ENCODE measurements at regions not wholly inside any gene's neighbourhood (a gene's known extent, or its start where the extent isn't known, plus 50 kb on each side); places are given as distances from the start of the nearest gene placed in this dataset.

DNA sequence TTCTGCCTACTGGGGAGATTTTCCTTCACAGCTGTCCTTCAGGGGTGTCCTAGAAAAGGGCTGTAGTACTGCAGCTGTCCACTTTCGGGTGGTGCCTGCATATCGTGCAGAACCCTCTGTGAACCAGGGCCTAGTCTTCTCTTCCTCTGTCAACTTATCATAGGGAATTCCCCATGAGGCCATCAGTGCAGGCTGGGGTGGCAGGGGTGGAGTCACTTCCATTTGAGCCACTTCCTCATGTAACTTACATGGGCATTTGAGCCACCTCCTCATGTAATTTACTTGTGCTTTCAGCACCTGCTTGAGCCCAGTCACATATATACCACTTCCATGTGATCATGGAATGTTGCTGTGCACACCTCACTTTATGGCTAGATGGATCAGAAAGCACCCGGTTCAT lies 742.0 kb upstream of the RGMB start:
- H3K9me3 ChIP-seq = no peaks in the 10 kb centered on the region
- H3K27me3 ChIP-seq (replicated peaks; ENCODE audit: insufficient read depth) = no peaks in the 10 kb centered on the region
- no peak for ATAC-seq (ENCODE audit: insufficient number of reproducible peaks, low FRiP score, low read depth)
- no peak overlapping the region for H3K4me3 ChIP-seq
- H3K36me3 ChIP-seq = no peaks in the 10 kb centered on the region
- TF ChIP-seq, protein P1, sequence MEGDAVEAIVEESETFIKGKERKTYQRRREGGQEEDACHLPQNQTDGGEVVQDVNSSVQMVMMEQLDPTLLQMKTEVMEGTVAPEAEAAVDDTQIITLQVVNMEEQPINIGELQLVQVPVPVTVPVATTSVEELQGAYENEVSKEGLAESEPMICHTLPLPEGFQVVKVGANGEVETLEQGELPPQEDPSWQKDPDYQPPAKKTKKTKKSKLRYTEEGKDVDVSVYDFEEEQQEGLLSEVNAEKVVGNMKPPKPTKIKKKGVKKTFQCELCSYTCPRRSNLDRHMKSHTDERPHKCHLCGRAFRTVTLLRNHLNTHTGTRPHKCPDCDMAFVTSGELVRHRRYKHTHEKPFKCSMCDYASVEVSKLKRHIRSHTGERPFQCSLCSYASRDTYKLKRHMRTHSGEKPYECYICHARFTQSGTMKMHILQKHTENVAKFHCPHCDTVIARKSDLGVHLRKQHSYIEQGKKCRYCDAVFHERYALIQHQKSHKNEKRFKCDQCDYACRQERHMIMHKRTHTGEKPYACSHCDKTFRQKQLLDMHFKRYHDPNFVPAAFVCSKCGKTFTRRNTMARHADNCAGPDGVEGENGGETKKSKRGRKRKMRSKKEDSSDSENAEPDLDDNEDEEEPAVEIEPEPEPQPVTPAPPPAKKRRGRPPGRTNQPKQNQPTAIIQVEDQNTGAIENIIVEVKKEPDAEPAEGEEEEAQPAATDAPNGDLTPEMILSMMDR (IDR thresholded peaks at IDR 0.05) = no peak
- no peaks in the 10 kb centered on the region for H3K4me1 ChIP-seq (ENCODE audit: control insufficient read depth in 1 of 2, low read depth in 2 of 2)
- no peak for DNase-seq (ENCODE audit: low spot score)
- H3K27ac ChIP-seq = no peak overlapping the region

GRCh38 chr5:98031926-98032325 lies 741.5 kb upstream of the RGMB start:
- no peaks in the 10 kb centered on the region for H3K27me3 ChIP-seq (replicated peaks; ENCODE audit: insufficient read depth)
- H3K36me3 ChIP-seq = no peaks in the 10 kb centered on the region
- no peak overlapping the region for H3K4me3 ChIP-seq
- H3K27ac ChIP-seq = no peak overlapping the region
- no peaks in the 10 kb centered on the region for H3K4me1 ChIP-seq (ENCODE audit: control insufficient read depth in 1 of 2, low read depth in 2 of 2)
- ATAC-seq (ENCODE audit: insufficient number of reproducible peaks, low FRiP score, low read depth) = no peak
- no peaks in the 10 kb centered on the region for H3K9me3 ChIP-seq
- TF ChIP-seq, protein P1 (IDR thresholded peaks at IDR 0.05) = no peak
- DNase-seq (ENCODE audit: low spot score) = no peak

- Histone ChIP-seq H3K36me3 (no peaks in the 10 kb centered on the region), H3K9me3 (no peaks in the 10 kb centered on the region), H3K4me3 (no peak overlapping the region), H3K27me3 (replicated peaks; ENCODE audit: insufficient read depth) (no peaks in the 10 kb centered on the region), H3K27ac (no peak overlapping the region), H3K4me1 (ENCODE audit: control insufficient read depth in 1 of 2, low read depth in 2 of 2) (no peaks in the 10 kb centered on the region)
- TF ChIP-seq, protein P1 (IDR thresholded peaks at IDR 0.05) = no peak
- DNase-seq (ENCODE audit: low spot score) (no peak), ATAC-seq (ENCODE audit: insufficient number of reproducible peaks, low FRiP score, low read depth) (no peak)
Observed at GRCh38 chr5:98041661-98042060, 731.8 kb upstream of the RGMB start.

GRCh38 chr5:98042521-98042920 lies 730.9 kb upstream of the RGMB start:
- TF ChIP-seq, protein P1 (IDR thresholded peaks at IDR 0.05) = no peak
- Histone ChIP-seq H3K36me3 (no peaks in the 10 kb centered on the region), H3K9me3 (no peaks in the 10 kb centered on the region), H3K4me3 (no peak overlapping the region), H3K27me3 (replicated peaks; ENCODE audit: insufficient read depth) (no peaks in the 10 kb centered on the region), H3K4me1 (ENCODE audit: control insufficient read depth in 1 of 2, low read depth in 2 of 2) (no peaks in the 10 kb centered on the region), H3K27ac (no peak overlapping the region)
- ATAC-seq (ENCODE audit: insufficient number of reproducible peaks, low FRiP score, low read depth) (no peak), DNase-seq (ENCODE audit: low spot score) (no peak)

DNA sequence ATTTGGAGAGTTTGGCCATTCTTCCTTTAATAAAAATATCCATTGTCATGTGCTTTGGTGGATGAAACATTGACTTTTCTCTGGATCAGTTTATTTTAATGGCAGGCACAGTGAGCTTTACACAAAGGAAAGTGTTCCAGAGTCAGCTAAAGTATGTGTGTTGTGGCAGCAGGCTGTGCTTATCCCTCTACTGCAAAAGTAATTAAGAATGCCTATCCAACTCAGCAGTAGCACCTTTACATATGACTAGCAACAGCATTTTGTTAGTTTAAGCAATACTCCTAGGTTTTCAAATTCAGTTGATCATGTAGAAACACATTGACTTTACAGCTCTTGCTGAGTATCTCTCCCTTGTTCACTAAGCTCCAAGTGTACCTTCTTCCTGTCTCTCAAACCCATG lies 730.5 kb upstream of the RGMB start:
- DNase-seq (ENCODE audit: low spot score) (no peak), ATAC-seq (ENCODE audit: insufficient number of reproducible peaks, low FRiP score, low read depth) (no peak)
- Histone ChIP-seq H3K9me3 (no peaks in the 10 kb centered on the region), H3K27me3 (replicated peaks; ENCODE audit: insufficient read depth) (no peaks in the 10 kb centered on the region), H3K27ac (no peak overlapping the region), H3K4me3 (no peak overlapping the region), H3K36me3 (no peaks in the 10 kb centered on the region), H3K4me1 (ENCODE audit: control insufficient read depth in 1 of 2, low read depth in 2 of 2) (no peaks in the 10 kb centered on the region)
- TF ChIP-seq, protein P1 (IDR thresholded peaks at IDR 0.05) = no peak

All from thoracic aorta (tissue), 2 donors.